GM18517 (cell line): ENCODE measurements at regions not wholly inside any gene's neighbourhood (a gene's known extent, or its start where the extent isn't known, plus 50 kb on each side); places are given as distances from the start of the nearest gene placed in this dataset.
"Not testable (repeated sequence)": the region's sequence is repeated elsewhere in the genome, so short reads cannot be mapped to it uniquely, and the experiment has no call there.

ENCODE experiments used
- ATAC-seq: cut with Tn5 transposase; IDR thresholded peaks from one replicate; pipeline ENCODE4 v1.9.1; 2021; ENCODE audit warnings: mild to moderate bottlenecking, moderate library complexity; ENCODE audit not compliant: unreplicated experiment

DNA sequence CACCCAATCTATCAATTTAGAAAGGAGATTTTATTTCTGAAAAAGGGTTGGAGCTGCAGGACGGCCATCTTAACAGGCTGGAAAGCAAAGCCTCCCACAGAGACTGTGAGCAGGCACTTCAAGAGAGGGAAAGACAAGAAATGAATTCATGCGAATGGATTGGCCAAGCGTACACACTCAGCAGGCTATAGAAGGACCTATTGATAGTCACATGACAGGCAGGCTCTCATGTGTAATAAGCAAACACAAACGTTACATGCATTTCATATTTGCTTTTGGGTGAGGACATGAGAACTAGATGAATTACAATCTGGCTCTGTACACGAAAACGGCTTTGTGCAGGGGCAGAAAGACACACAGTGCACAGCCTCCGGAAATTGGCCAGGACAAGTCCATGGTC lies 83.9 kb upstream of the GOLGA6L6 start:
- not testable (repeated sequence) for ATAC-seq

GRCh38 chr15:20624085-20624484 lies 82.5 kb upstream of the GOLGA6L6 start:
- ATAC-seq: not testable (repeated sequence)

DNA sequence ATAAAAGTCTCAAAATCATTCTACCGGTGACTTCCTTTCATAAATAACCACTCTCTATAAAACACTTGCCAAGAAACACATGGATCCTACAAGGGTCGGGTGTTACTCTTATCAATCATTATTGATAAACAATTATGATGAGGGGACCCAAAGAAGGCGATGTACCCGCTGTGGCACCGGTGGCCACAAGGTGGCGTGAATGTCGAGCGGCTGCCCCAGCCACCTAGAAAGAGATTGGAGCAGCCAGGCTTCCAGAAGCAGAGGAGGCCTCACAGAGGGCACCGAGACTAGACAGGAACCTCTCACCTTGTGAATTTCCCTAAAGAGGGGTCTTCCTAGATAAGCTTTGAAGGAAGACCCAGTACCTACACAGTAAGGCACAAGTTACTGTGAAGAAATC lies 80.5 kb upstream of the GOLGA6L6 start:
- not testable (repeated sequence) for ATAC-seq

GRCh38 chr15:20614549-20614948 lies 72.9 kb upstream of the GOLGA6L6 start:
- ATAC-seq: not testable (repeated sequence)

DNA sequence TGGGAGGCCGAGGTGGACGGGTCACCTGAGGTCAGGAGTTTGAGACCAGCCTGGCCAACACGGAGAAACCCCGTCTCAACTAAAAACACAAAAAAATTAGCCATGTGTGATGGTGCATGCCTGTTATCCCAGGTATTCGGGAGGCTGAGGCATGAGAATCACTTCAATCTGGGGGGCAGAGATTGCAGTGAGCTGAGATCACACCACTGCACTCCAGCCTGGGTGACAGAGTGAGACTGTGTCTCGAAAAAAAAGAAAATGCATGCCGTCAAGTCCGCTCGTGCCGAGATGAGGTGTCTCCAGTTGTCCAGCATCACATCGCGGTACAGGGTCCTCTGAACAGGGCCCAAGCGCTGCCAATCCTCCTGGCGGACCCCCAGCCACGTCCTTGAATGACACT lies 71.2 kb upstream of the GOLGA6L6 start:
- ATAC-seq: not testable (repeated sequence)

GRCh38 chr15:20612356-20612755 lies 70.8 kb upstream of the GOLGA6L6 start:
- ATAC-seq: not testable (repeated sequence)

GRCh38 chr15:20611667-20612290 lies 70.2 kb upstream of the GOLGA6L6 start:
- not testable (repeated sequence) for ATAC-seq

- not testable (repeated sequence) for ATAC-seq
Observed at GRCh38 chr15:20608179-20608578, 66.6 kb upstream of the GOLGA6L6 start.

GRCh38 chr15:20597245-20597644 lies 55.6 kb upstream of the GOLGA6L6 start:
- ATAC-seq: not testable (repeated sequence)

GRCh38 chr15:20594219-20594618 lies 52.6 kb upstream of the GOLGA6L6 start:
- not testable (repeated sequence) for ATAC-seq

DNA sequence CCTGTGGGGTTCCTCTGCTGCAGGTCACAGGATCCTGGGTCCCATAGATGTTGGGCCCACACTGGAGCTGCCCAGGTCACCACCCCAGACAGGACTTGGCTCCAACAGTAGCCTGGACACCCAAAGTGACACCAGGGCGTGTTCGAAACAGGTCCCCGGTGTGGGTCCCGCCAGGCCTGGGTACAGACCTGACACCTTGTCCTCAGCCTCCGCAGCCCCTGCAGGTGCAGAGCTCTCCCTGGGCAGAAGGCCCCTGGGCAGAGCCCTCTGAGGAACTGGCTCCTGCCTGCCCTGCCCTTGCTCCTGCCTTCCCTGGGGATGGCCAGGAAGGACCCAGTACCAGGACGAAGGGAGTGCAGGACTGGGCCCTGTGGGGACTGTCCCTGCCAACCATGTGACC lies 50.3 kb upstream of the GOLGA6L6 start:
- ATAC-seq: not testable (repeated sequence)
